AG08396 (cell line): ENCODE measurements at regions not wholly inside any gene's neighbourhood (a gene's known extent, or its start where the extent isn't known, plus 50 kb on each side); places are given as distances from the start of the nearest gene placed in this dataset.
A peak's percentile ranks its signal among the peaks of the same experiment; 100 is the strongest.

ENCODE experiments used
- DNase-seq: peaks from one replicate; pipeline ENCODE4 v3.0.0; 2012; ENCODE audit warnings: low spot score, mixed read lengths

- DNase-seq: no peak
Observed at GRCh38 chr3:135865085-135865484, 100.4 kb upstream of the PPP2R3A start.

GRCh38 chr3:135865553-135865952 lies 100.0 kb upstream of the PPP2R3A start:
- DNase-seq: no peak

- DNase-seq: no peak
Observed at GRCh38 chr3:135867911-135868310, 97.6 kb upstream of the PPP2R3A start.

- no peak for DNase-seq
Observed at GRCh38 chr3:135868801-135869200, 96.7 kb upstream of the PPP2R3A start.

- DNase-seq: peak; percentile 8
Observed at GRCh38 chr3:135869439-135870105, 96.0 kb upstream of the PPP2R3A start.

GRCh38 chr3:135871311-135871710 lies 94.2 kb upstream of the PPP2R3A start:
- DNase-seq: peak; percentile 7

- no peak for DNase-seq
Observed at GRCh38 chr3:135874035-135874434, 91.5 kb upstream of the PPP2R3A start.

GRCh38 chr3:135878501-135878900 lies 87.0 kb upstream of the PPP2R3A start:
- no peak for DNase-seq

- no peak for DNase-seq
Observed at GRCh38 chr3:135885885-135886284, 79.6 kb upstream of the PPP2R3A start.

- DNase-seq: peak; percentile 45
Observed at GRCh38 chr3:135887220-135887619, 78.3 kb upstream of the PPP2R3A start.

- no peak for DNase-seq
Observed at GRCh38 chr3:135889443-135889842, 76.1 kb upstream of the PPP2R3A start.

- no peak for DNase-seq
Observed at GRCh38 chr3:135891121-135891520, 74.4 kb upstream of the PPP2R3A start.

- peak; percentile 55 for DNase-seq
Observed at GRCh38 chr3:135895106-135895733, 70.3 kb upstream of the PPP2R3A start.

- no peak for DNase-seq
Observed at GRCh38 chr3:135895734-135896121, 69.8 kb upstream of the PPP2R3A start.

- DNase-seq: peak; percentile 57
Observed at GRCh38 chr3:135896613-135897012, 68.9 kb upstream of the PPP2R3A start.

- DNase-seq: no peak
Observed at GRCh38 chr3:135897715-135898114, 67.8 kb upstream of the PPP2R3A start.

GRCh38 chr3:135898774-135899173 lies 66.8 kb upstream of the PPP2R3A start:
- DNase-seq: no peak

- DNase-seq: no peak
Observed at GRCh38 chr3:135905058-135905724, 60.3 kb upstream of the PPP2R3A start.

GRCh38 chr3:135907422-135908165 lies 57.9 kb upstream of the PPP2R3A start:
- no peak for DNase-seq

- DNase-seq: no peak
Observed at GRCh38 chr3:135908225-135908624, 57.3 kb upstream of the PPP2R3A start.

GRCh38 chr3:135908737-135909136 lies 56.8 kb upstream of the PPP2R3A start:
- DNase-seq: no peak

- no peak for DNase-seq
Observed at GRCh38 chr3:135911110-135911509, 54.4 kb upstream of the PPP2R3A start.

GRCh38 chr3:135915206-135915605 lies 50.3 kb upstream of the PPP2R3A start:
- DNase-seq: no peak
